Thyroid gland (tissue), 4 donors: ENCODE measurements at regions not wholly inside any gene's neighbourhood (a gene's known extent, or its start where the extent isn't known, plus 50 kb on each side); places are given as distances from the start of the nearest gene placed in this dataset.

Source experiments
- DNase-seq, 2 donors: peaks; one replicate each; pipeline ENCODE4 v3.0.0-alpha.2; 2019
- H3K27ac ChIP-seq, 3 donors: fragments of 200-600 bp; sonication (generic); 1 replicate in 2 of 3; 2 replicates in 1 of 3; pipeline ENCODE4 v1.5.1; 2016 to 2019; ENCODE audit warnings: mild to moderate bottlenecking in 1 of 3, moderate library complexity in 1 of 3
- H3K27me3 ChIP-seq: fragments of 200-600 bp; sonication (generic); one replicate; pipeline ENCODE4 v1.5.1; 2019
- H3K36me3 ChIP-seq, 2 donors: fragments of 200-600 bp; sonication (generic); one replicate each; pipeline ENCODE4 v1.5.1; 2016 to 2019
- H3K4me1 ChIP-seq, 2 donors: fragments of 200-600 bp; sonication (generic); one replicate each; pipeline ENCODE4 v1.5.1; 2017 to 2019
- H3K4me3 ChIP-seq, 3 donors: fragments of 200-600 bp; sonication (generic); replicated peaks in 1 of 3; 1 replicate in 2 of 3; 2 replicates in 1 of 3; pipeline ENCODE4 v1.5.1; 2016; ENCODE audit warnings: mild to moderate bottlenecking in 1 of 3
- H3K9me3 ChIP-seq: fragments of 200-600 bp; sonication (generic); one replicate; pipeline ENCODE4 v1.5.1; 2017
- POLR2A ChIP-seq, 2 donors: fragments of 450-650 bp; IDR thresholded peaks; one replicate each; pipeline ENCODE4 v1.6.1; 2017; ENCODE audit warnings: antibody characterized with exemption in 2 of 2, mild to moderate bottlenecking in 2 of 2, moderate library complexity in 1 of 2
- WGBS, 2 donors: methylation state at CpG; one replicate each; pipeline ENCODE4 v1.1.5; 2017; 5-methylcytosine and 5-hydroxymethylcytosine counted together
- intact Hi-C: fragments of 100-400 bp; cut with DNase I; formaldehyde crosslinking; loops from one replicate; pipeline ENCODE4 v1.15.1; 2023
- TF ChIP-seq, protein P1 (sequence below), 6 experiments: fragments of 200-600 bp in 3 of 6; fragments of 450-650 bp in 3 of 6; sonication (generic) in 3 of 6; IDR thresholded peaks; one replicate each; pipeline ENCODE4 v1.5.1; 2016 to 2019; ENCODE audit warnings: antibody characterized with exemption in 6 of 6, mild to moderate bottlenecking in 2 of 6, inconsistent platforms in 1 of 6, moderate library complexity in 1 of 6

DNA sequence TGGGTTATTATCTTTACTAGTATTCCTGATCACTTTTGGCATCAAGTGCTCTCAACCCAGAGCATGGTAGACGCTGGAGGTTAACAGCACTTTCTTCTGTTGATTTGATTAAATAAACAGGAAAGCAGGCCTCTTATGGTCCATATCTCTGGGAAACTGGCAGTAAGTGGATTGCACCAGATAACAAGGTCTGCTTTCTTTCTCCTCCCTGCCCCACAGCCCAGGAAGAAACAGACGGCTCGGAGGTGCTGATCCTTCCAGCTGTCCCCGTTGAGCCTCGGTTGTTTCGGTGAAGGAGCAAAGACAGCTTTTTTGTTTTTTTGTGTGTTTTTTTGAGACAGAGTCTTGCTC, 100.8 kb upstream of the KCTD1 start:
- TF ChIP-seq POLR2A (IDR thresholded peaks at IDR 0.05) = no peak
- TF ChIP-seq, protein P1, sequence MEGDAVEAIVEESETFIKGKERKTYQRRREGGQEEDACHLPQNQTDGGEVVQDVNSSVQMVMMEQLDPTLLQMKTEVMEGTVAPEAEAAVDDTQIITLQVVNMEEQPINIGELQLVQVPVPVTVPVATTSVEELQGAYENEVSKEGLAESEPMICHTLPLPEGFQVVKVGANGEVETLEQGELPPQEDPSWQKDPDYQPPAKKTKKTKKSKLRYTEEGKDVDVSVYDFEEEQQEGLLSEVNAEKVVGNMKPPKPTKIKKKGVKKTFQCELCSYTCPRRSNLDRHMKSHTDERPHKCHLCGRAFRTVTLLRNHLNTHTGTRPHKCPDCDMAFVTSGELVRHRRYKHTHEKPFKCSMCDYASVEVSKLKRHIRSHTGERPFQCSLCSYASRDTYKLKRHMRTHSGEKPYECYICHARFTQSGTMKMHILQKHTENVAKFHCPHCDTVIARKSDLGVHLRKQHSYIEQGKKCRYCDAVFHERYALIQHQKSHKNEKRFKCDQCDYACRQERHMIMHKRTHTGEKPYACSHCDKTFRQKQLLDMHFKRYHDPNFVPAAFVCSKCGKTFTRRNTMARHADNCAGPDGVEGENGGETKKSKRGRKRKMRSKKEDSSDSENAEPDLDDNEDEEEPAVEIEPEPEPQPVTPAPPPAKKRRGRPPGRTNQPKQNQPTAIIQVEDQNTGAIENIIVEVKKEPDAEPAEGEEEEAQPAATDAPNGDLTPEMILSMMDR (IDR thresholded peaks at IDR 0.05) = no peak

DNA sequence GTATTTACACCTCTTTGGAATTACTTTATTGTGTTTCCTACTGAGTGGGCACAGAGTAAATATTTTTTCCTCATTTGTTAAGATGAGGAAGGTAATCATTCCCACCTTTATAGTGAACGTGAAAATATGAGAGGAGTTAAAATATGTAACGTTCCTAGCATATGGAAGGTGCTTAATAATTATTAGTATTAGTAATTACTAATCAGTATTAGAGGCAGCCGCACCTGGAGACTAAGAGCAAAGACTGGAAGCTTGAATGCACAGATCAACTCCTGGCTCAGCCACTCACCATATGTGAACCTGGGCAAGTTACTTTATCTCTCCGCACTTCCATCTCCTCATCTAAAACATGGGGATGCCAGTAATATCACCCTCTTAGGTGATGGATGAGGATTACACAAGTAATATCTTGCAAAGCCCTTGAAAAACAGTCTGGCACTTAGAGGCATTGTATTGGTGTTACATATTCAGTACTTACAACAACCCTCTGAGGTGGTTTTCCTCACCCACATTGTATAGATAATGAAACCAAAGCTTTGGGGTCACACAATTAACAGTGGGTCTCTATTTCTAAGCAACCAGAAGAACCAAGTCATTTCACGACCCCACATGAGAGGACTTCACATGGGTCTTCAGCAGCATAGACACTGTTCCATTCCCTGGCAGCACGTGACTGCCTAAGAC, 100.3 kb upstream of the KCTD1 start:
- no peak overlapping the region for H3K4me3 ChIP-seq
- H3K36me3 ChIP-seq = no peaks in the 10 kb centered on the region
- WGBS, 2 donors = 83% methylated on average over 6 of the region's 6 CpGs
- DNase-seq = no peak
- TF ChIP-seq, protein P1 (IDR thresholded peaks at IDR 0.05) = no peak
- TF ChIP-seq POLR2A (IDR thresholded peaks at IDR 0.05) = no peak
- H3K9me3 ChIP-seq = no peaks in the 10 kb centered on the region
- H3K4me1 ChIP-seq = peaks cover 5 to 10% of the 10 kb centered on the region in 2 donors
- no peak overlapping the region for H3K27ac ChIP-seq
- no peaks in the 10 kb centered on the region for H3K27me3 ChIP-seq
- intact Hi-C loops = no loop called here

More for the DNA sequence above, 100.8 kb upstream of the KCTD1 start:
- Histone ChIP-seq H3K27ac (peak overlapping the region in 1 of 3 donors; percentile 30), H3K36me3 (no peaks in the 10 kb centered on the region), H3K9me3 (no peaks in the 10 kb centered on the region), H3K4me3 (no peak overlapping the region), H3K4me1 (peaks cover 5 to 10% of the 10 kb centered on the region in 2 donors), H3K27me3 (no peaks in the 10 kb centered on the region)
- DNase-seq = no peak
- intact Hi-C loops = no loop called here
- 54 to 56% methylated on average over 6 of the region's 6 CpGs for WGBS, 2 donors

DNA sequence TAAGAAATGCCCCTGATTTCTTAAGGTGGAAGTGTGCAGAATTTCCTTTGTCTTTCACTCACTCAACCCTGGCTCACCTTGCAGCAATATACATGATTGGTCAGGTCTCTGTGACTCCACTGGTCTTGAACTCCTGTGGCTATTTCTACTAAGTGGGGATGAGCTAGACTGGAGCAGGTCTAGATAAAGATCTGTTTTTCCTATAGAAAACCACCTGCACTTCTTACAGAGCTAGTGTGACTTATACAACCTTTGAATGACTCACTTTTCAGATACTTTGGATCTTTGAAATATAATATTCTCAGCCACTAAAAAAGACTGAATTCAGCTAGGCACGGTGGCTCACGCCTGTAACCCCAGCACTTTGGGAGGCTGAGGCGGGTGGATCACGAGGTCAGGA, 98.5 kb upstream of the KCTD1 start:
- Histone ChIP-seq H3K27me3 (no peaks in the 10 kb centered on the region), H3K36me3 (no peaks in the 10 kb centered on the region), H3K4me1 (peaks cover 5 to 10% of the 10 kb centered on the region in 2 donors), H3K27ac (no peak overlapping the region), H3K4me3 (no peak overlapping the region), H3K9me3 (no peaks in the 10 kb centered on the region)
- no peak for DNase-seq
- TF ChIP-seq, protein P1 (IDR thresholded peaks at IDR 0.05) = no peak
- TF ChIP-seq POLR2A (IDR thresholded peaks at IDR 0.05) = no peak
- 93 to 98% methylated on average over 4 of the region's 4 CpGs for WGBS, 2 donors
- intact Hi-C loops = no loop called here

DNA sequence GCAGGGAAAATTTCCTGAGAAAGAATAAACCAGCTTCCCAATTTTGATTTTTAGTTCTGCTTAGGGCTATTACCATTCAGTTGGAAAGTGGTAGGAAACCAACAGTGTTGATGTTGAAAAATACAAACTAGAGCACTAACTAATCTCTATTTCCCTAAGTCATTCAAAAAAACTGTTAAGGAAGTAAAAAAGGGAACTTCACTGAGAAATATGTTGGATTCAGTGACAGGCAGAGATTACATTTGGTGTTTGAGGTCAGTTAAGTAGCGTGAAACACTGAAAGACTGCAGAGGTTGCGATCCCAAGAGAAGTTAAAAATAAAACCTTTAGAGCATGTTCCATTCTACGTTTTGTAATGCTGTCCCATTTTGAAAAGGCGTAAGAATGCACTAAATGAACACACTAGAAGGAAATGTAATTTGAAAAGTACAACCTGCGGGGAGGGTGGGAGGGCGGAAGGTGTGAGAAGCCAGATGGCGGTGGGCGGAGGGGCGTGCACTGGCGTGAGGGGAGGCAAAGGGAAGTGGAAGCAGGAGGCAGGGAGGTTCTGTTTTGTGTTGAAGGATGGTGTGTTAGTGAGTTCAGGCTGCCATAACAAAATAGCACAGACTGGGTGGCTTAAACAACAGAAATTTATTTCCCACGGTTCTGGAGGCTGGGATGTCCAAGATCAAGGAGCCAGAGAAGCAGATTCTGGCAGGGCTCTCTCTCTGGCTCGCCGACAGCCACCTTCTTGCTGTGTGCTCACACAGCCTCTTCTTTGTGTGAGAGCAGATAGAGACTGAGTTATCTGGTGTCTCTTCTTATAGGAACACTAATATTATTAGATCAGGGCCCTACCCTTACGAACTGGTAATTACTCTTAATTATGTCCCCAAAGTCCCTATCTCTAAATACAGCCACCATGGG, 94.3 kb upstream of the KCTD1 start:
- no peak for TF ChIP-seq POLR2A (IDR thresholded peaks at IDR 0.05)
- TF ChIP-seq, protein P1 (IDR thresholded peaks at IDR 0.05) = no peak
- peaks cover 3 to 8% of the 10 kb centered on the region in 2 donors for H3K4me1 ChIP-seq
- 84 to 90% methylated on average over 14 of the region's 14 CpGs for WGBS, 2 donors
- intact Hi-C loops = no loop called here
- no peak overlapping the region for H3K4me3 ChIP-seq
- no peak overlapping the region for H3K27ac ChIP-seq
- H3K9me3 ChIP-seq = no peaks in the 10 kb centered on the region
- DNase-seq = no peak
- no peaks in the 10 kb centered on the region for H3K27me3 ChIP-seq
- no peaks in the 10 kb centered on the region for H3K36me3 ChIP-seq

DNA sequence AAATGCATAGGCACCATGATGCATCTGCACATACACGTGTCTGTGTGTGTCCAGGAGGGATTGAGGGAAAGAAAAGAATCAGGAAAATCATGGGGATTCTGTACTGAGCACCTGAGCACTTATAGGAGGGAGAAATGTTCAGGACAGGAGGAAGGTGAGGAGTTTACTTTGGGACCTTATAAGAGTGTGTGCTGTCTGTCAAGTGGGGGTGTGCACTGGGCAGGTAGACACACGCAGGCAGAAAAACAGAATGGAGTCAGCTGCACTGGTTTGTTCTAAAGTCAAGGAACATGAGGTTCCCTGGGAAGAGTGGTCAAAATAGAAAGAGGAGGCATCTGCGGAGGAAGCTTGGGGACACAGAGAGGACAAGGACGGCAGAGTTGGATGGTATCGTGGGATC, 92.2 kb upstream of the KCTD1 start:
- no peaks in the 10 kb centered on the region for H3K9me3 ChIP-seq
- TF ChIP-seq POLR2A (IDR thresholded peaks at IDR 0.05) = no peak
- TF ChIP-seq, protein P1 (IDR thresholded peaks at IDR 0.05) = no peak
- DNase-seq = no peak
- no peaks in the 10 kb centered on the region for H3K36me3 ChIP-seq
- H3K4me3 ChIP-seq = no peak overlapping the region
- no peak overlapping the region for H3K27ac ChIP-seq
- WGBS, 2 donors = 71% methylated on average over 5 of the region's 5 CpGs
- H3K27me3 ChIP-seq = no peaks in the 10 kb centered on the region
- intact Hi-C loops = no loop called here
- H3K4me1 ChIP-seq = peaks cover 3 to 8% of the 10 kb centered on the region in 2 donors
